ENCODE measurements at regions not wholly inside any gene's neighbourhood (a gene's known extent, or its start where the extent isn't known, plus 50 kb on each side); places are given as distances from the start of the nearest gene placed in this dataset.

- TF ChIP-seq CTCF (conservative IDR thresholded peaks at IDR 0.05): no peak
Observed at GRCh38 chr6:170110201-170111140, 180.4 kb downstream of the DLL1 start.

GRCh38 chr6:170108890-170109587, 181.8 kb downstream of the DLL1 start:
- H3K27ac ChIP-seq: no peak overlapping the region
- no peak for TF ChIP-seq CTCF (conservative IDR thresholded peaks at IDR 0.05)

More at GRCh38 chr6:170110201-170111140, 180.4 kb downstream of the DLL1 start:
- H3K27ac ChIP-seq: no peak overlapping the region

- no peak overlapping the region for H3K27ac ChIP-seq
- no peak for TF ChIP-seq CTCF (conservative IDR thresholded peaks at IDR 0.05)
Observed at GRCh38 chr6:170108456-170108855, 182.4 kb downstream of the DLL1 start.

- TF ChIP-seq CTCF (conservative IDR thresholded peaks at IDR 0.05): no peak
- no peak overlapping the region for H3K27ac ChIP-seq
Observed at GRCh38 chr6:170107606-170108222, 183.2 kb downstream of the DLL1 start.

- H3K27ac ChIP-seq: no peak overlapping the region
- no peak for TF ChIP-seq CTCF (conservative IDR thresholded peaks at IDR 0.05)
Observed at GRCh38 chr6:170106906-170107525, 183.9 kb downstream of the DLL1 start.

- no peak overlapping the region for H3K27ac ChIP-seq
- TF ChIP-seq CTCF (conservative IDR thresholded peaks at IDR 0.05): no peak
Observed at GRCh38 chr6:170102582-170103481, 188.0 kb downstream of the DLL1 start.
